Pons (tissue), 1 donor: ENCODE measurements at regions not wholly inside any gene's neighbourhood (a gene's known extent, or its start where the extent isn't known, plus 50 kb on each side); places are given as distances from the start of the nearest gene placed in this dataset.
"Not testable (repeated sequence)": the region's sequence is repeated elsewhere in the genome, so short reads cannot be mapped to it uniquely, and the experiment has no call there.

Source experiments
- DNase-seq: peaks from one replicate; pipeline ENCODE4 v3.0.0-alpha.2; 2016; ENCODE audit warnings: low spot score

GRCh38 chr6:86057293-86057980 is 414.8 kb upstream of the SYNCRIP start:
- not testable (repeated sequence) for DNase-seq

GRCh38 chr6:86045038-86045437 is 402.4 kb upstream of the SYNCRIP start:
- DNase-seq = no peak

- no peak for DNase-seq
Observed at GRCh38 chr6:86042214-86042613, 399.5 kb upstream of the SYNCRIP start.

- peak; percentile 14 for DNase-seq
Observed at GRCh38 chr6:86031713-86032112, 389.0 kb upstream of the SYNCRIP start.

- DNase-seq = no peak
Observed at GRCh38 chr6:86030875-86031274, 388.2 kb upstream of the SYNCRIP start.

GRCh38 chr6:86028776-86029175 is 386.1 kb upstream of the SYNCRIP start:
- DNase-seq = no peak

- DNase-seq = not testable (repeated sequence)
Observed at GRCh38 chr6:86026890-86027289, 384.2 kb upstream of the SYNCRIP start.

GRCh38 chr6:86017236-86017635 is 374.6 kb upstream of the SYNCRIP start:
- DNase-seq = no peak

GRCh38 chr6:86016567-86016966 is 373.9 kb upstream of the SYNCRIP start:
- no peak for DNase-seq

GRCh38 chr6:86016077-86016476 is 373.4 kb upstream of the SYNCRIP start:
- DNase-seq = no peak

GRCh38 chr6:86012991-86013390 is 370.3 kb upstream of the SYNCRIP start:
- not testable (repeated sequence) for DNase-seq

- DNase-seq = no peak
Observed at GRCh38 chr6:86010915-86011786, 368.5 kb upstream of the SYNCRIP start.

GRCh38 chr6:85997206-85997605 is 354.5 kb upstream of the SYNCRIP start:
- DNase-seq = no peak

- no peak for DNase-seq
Observed at GRCh38 chr6:85996034-85996375, 353.3 kb upstream of the SYNCRIP start.

- no peak for DNase-seq
Observed at GRCh38 chr6:85995339-85996033, 352.8 kb upstream of the SYNCRIP start.

- DNase-seq = no peak
Observed at GRCh38 chr6:85986681-85987080, 344.0 kb upstream of the SYNCRIP start.

GRCh38 chr6:85983032-85983659 is 340.5 kb upstream of the SYNCRIP start:
- DNase-seq = no peak

- DNase-seq = no peak
Observed at GRCh38 chr6:85977661-85978060, 335.0 kb upstream of the SYNCRIP start.

GRCh38 chr6:85975957-85976356 is 333.3 kb upstream of the SYNCRIP start:
- DNase-seq = no peak

GRCh38 chr6:85971238-85971637 is 328.6 kb upstream of the SYNCRIP start:
- no peak for DNase-seq

GRCh38 chr6:85966828-85967227 is 324.1 kb upstream of the SYNCRIP start:
- no peak for DNase-seq

- no peak for DNase-seq
Observed at GRCh38 chr6:85961746-85962145, 319.1 kb upstream of the SYNCRIP start.
